ENCODE measurements at regions not wholly inside any gene's neighbourhood (a gene's known extent, or its start where the extent isn't known, plus 50 kb on each side); places are given as distances from the start of the nearest gene placed in this dataset.
"Not testable (repeated sequence)": the region's sequence is repeated elsewhere in the genome, so short reads cannot be mapped to it uniquely, and the experiment has no call there.

- H3K9me3 ChIP-seq (ENCODE audit: severe bottlenecking) = no peaks in the 10 kb centered on the region
- H3K27me3 ChIP-seq (ENCODE audit: insufficient read depth, poor library complexity, severe bottlenecking) = peaks cover 13% of the 10 kb centered on the region
- H3K4me3 ChIP-seq (ENCODE audit: severe bottlenecking) = no peak overlapping the region
- DNase-seq (ENCODE audit: low spot score) = no peak
- TF ChIP-seq CTCF (IDR thresholded peaks at IDR 0.05; ENCODE audit: poor library complexity, severe bottlenecking) = no peak
- H3K4me1 ChIP-seq (ENCODE audit: insufficient read depth, poor library complexity, severe bottlenecking) = no peaks in the 10 kb centered on the region
- no peak for ATAC-seq (ENCODE audit: low read depth)
- no peaks in the 10 kb centered on the region for H3K36me3 ChIP-seq (ENCODE audit: low read depth)
- no peak overlapping the region for H3K27ac ChIP-seq (ENCODE audit: poor library complexity, severe bottlenecking)
Measured at GRCh38 chr3:147244397-147244796, 161.9 kb downstream of the ZIC4 start.

DNA sequence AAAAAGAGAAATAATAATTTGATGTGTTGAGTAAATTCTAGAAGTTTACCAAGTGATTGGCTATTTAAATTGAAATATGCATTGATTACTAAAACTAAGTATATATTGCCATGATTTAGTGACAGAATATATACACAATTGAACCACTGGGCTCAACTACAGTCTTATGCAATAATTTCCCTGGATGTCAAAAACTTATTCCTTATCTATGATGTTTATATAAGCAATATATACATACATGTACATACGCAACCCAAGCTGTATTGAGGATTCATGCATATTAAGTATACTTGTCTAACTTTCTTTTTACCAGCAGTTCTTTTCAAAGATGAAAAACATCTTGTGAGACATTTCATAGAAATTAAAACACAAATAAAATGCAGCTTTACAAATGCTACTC lies 165.8 kb downstream of the ZIC4 start:
- ATAC-seq (ENCODE audit: low read depth) (no peak), DNase-seq (ENCODE audit: low spot score) (no peak)
- Histone ChIP-seq H3K4me1 (ENCODE audit: insufficient read depth, poor library complexity, severe bottlenecking) (no peaks in the 10 kb centered on the region), H3K27me3 (ENCODE audit: insufficient read depth, poor library complexity, severe bottlenecking) (peaks cover 21% of the 10 kb centered on the region), H3K9me3 (ENCODE audit: severe bottlenecking) (no peaks in the 10 kb centered on the region), H3K4me3 (ENCODE audit: severe bottlenecking) (no peak overlapping the region), H3K36me3 (ENCODE audit: low read depth) (no peaks in the 10 kb centered on the region), H3K27ac (ENCODE audit: poor library complexity, severe bottlenecking) (no peak overlapping the region)
- TF ChIP-seq CTCF (IDR thresholded peaks at IDR 0.05; ENCODE audit: poor library complexity, severe bottlenecking) = no peak

GRCh38 chr3:147237991-147238390 lies 168.4 kb downstream of the ZIC4 start:
- DNase-seq (ENCODE audit: low spot score) (no peak), ATAC-seq (ENCODE audit: low read depth) (no peak)
- H3K27ac ChIP-seq (ENCODE audit: poor library complexity, severe bottlenecking) = no peak overlapping the region
- H3K36me3 ChIP-seq (ENCODE audit: low read depth) = no peaks in the 10 kb centered on the region
- peaks cover 21% of the 10 kb centered on the region for H3K27me3 ChIP-seq (ENCODE audit: insufficient read depth, poor library complexity, severe bottlenecking)
- H3K9me3 ChIP-seq (ENCODE audit: severe bottlenecking) = no peaks in the 10 kb centered on the region
- H3K4me1 ChIP-seq (ENCODE audit: insufficient read depth, poor library complexity, severe bottlenecking) = no peaks in the 10 kb centered on the region
- no peak overlapping the region for H3K4me3 ChIP-seq (ENCODE audit: severe bottlenecking)
- TF ChIP-seq CTCF (IDR thresholded peaks at IDR 0.05; ENCODE audit: poor library complexity, severe bottlenecking) = no peak

DNA sequence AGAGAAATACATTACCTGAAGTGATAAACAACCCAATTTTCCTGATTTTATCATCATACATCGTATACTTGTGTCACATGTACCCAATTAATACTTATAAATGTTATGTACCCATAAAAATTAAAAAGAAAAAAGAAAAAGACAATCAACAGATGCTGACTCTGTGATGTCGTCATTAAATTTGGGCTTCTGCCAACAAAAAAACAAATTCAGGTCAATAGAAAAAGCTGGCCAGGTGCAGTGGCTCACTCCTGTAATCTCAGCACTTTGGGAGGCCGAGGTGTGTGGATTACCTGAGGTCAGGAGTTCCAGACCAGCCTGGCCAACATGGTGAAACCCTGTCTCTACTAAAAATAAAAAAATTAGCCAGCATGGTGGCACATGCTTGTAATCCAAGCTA lies 174.4 kb downstream of the ZIC4 start:
- not testable (repeated sequence) for H3K27me3 ChIP-seq (ENCODE audit: insufficient read depth, poor library complexity, severe bottlenecking); H3K36me3 ChIP-seq (ENCODE audit: low read depth); ATAC-seq (ENCODE audit: low read depth); H3K4me3 ChIP-seq (ENCODE audit: severe bottlenecking); DNase-seq (ENCODE audit: low spot score); H3K4me1 ChIP-seq (ENCODE audit: insufficient read depth, poor library complexity, severe bottlenecking); H3K9me3 ChIP-seq (ENCODE audit: severe bottlenecking); H3K27ac ChIP-seq (ENCODE audit: poor library complexity, severe bottlenecking)

GRCh38 chr3:147231111-147231510 lies 175.2 kb downstream of the ZIC4 start:
- no peaks in the 10 kb centered on the region for H3K27me3 ChIP-seq (ENCODE audit: insufficient read depth, poor library complexity, severe bottlenecking)
- H3K36me3 ChIP-seq (ENCODE audit: low read depth) = no peaks in the 10 kb centered on the region
- DNase-seq (ENCODE audit: low spot score) = no peak
- no peak for ATAC-seq (ENCODE audit: low read depth)
- no peaks in the 10 kb centered on the region for H3K9me3 ChIP-seq (ENCODE audit: severe bottlenecking)
- no peak overlapping the region for H3K27ac ChIP-seq (ENCODE audit: poor library complexity, severe bottlenecking)
- no peaks in the 10 kb centered on the region for H3K4me1 ChIP-seq (ENCODE audit: insufficient read depth, poor library complexity, severe bottlenecking)
- no peak for TF ChIP-seq CTCF (IDR thresholded peaks at IDR 0.05; ENCODE audit: poor library complexity, severe bottlenecking)
- H3K4me3 ChIP-seq (ENCODE audit: severe bottlenecking) = no peak overlapping the region
